Astrocyte (in vitro differentiated cells and primary cell): ENCODE measurements at regions not wholly inside any gene's neighbourhood (a gene's known extent, or its start where the extent isn't known, plus 50 kb on each side); places are given as distances from the start of the nearest gene placed in this dataset.

Source experiments
- DNase-seq: peaks from one replicate; pipeline ENCODE4 v3.0.0-alpha.2; 2010; ENCODE audit warnings: low read depth
- FAIRE-seq: peaks from 2 replicates; lab custom pipeline; 2011; peaks lifted over from hg19 to GRCh38; lab: Jason Lieb, UNC
- H2AFZ ChIP-seq: 2 replicates; pipeline ENCODE4 v1.6.0; 2012; ENCODE audit warnings: low read depth, low read length, inconsistent platforms
- H3K27ac ChIP-seq: 2 replicates; pipeline ENCODE4 v1.5.1; 2011; ENCODE audit warnings: low read depth, low read length, inconsistent platforms
- H3K27me3 ChIP-seq: 2 replicates; pipeline ENCODE4 v1.6.0; 2011; ENCODE audit warnings: low read length, inconsistent platforms; ENCODE audit not compliant: insufficient read depth
- H3K36me3 ChIP-seq: 2 replicates; pipeline ENCODE4 v1.5.1; 2011; ENCODE audit warnings: low read length, inconsistent platforms; ENCODE audit not compliant: insufficient read depth
- H3K4me1 ChIP-seq: 2 replicates; pipeline ENCODE4 v1.5.1; 2011; ENCODE audit warnings: low read length, inconsistent platforms; ENCODE audit not compliant: insufficient read depth
- H3K4me2 ChIP-seq: 2 replicates; pipeline ENCODE4 v1.6.0; 2012; ENCODE audit warnings: low read length, inconsistent platforms
- H3K4me3 ChIP-seq: 2 replicates; pipeline ENCODE4 v1.5.1; 2011; ENCODE audit warnings: low read depth, mild to moderate bottlenecking, low read length, inconsistent platforms; ENCODE audit not compliant: insufficient read depth
- H3K79me2 ChIP-seq: 2 replicates; pipeline ENCODE4 v1.6.0; 2012; ENCODE audit warnings: mild to moderate bottlenecking, low read length, inconsistent platforms; ENCODE audit not compliant: insufficient read depth
- H3K9ac ChIP-seq: 2 replicates; pipeline ENCODE4 v1.6.0; 2012; ENCODE audit warnings: mild to moderate bottlenecking, low read length, inconsistent platforms
- H3K9me3 ChIP-seq: 2 replicates; pipeline ENCODE4 v1.5.1; 2012; ENCODE audit warnings: low read depth, mild to moderate bottlenecking, low read length, inconsistent platforms; ENCODE audit not compliant: insufficient read depth
- H4K20me1 ChIP-seq: 2 replicates; pipeline ENCODE4 v1.6.0; 2012; ENCODE audit warnings: low read length, inconsistent platforms; ENCODE audit not compliant: insufficient read depth
- H3K27ac Mint-ChIP-seq: one replicate; pipeline ENCODE4 v1.8.0; 2021; ENCODE audit warnings: mild to moderate bottlenecking, mixed read lengths; ENCODE audit not compliant: unreplicated experiment
- H3K27me3 Mint-ChIP-seq: one replicate; pipeline ENCODE4 v1.8.0; 2021; ENCODE audit warnings: low read depth, mixed read lengths; ENCODE audit not compliant: unreplicated experiment
- H3K36me3 Mint-ChIP-seq: one replicate; pipeline ENCODE4 v1.8.0; 2021; ENCODE audit warnings: low read depth, mixed read lengths; ENCODE audit not compliant: unreplicated experiment
- H3K4me1 Mint-ChIP-seq: one replicate; pipeline ENCODE4 v1.8.0; 2021; ENCODE audit warnings: low read depth, mixed read lengths; ENCODE audit not compliant: unreplicated experiment
- H3K4me3 Mint-ChIP-seq: one replicate; pipeline ENCODE4 v1.8.0; 2021; ENCODE audit warnings: mild to moderate bottlenecking, moderate library complexity, mixed read lengths; ENCODE audit not compliant: unreplicated experiment
- H3K9me3 Mint-ChIP-seq: one replicate; pipeline ENCODE4 v1.8.0; 2021; ENCODE audit warnings: mild to moderate bottlenecking, mixed read lengths; ENCODE audit not compliant: unreplicated experiment
- CTCF ChIP-seq: IDR thresholded peaks from 2 replicates; pipeline ENCODE4 v1.5.1; 2011; ENCODE audit warnings: low read depth, mild to moderate bottlenecking, inconsistent platforms, low read length, moderate library complexity; ENCODE audit not compliant: insufficient read depth
- EZH2 ChIP-seq: IDR thresholded peaks from 2 replicates; pipeline ENCODE4 v1.6.1; 2012; ENCODE audit warnings: mild to moderate bottlenecking, low read length, inconsistent platforms; ENCODE audit not compliant: insufficient read depth

GRCh38 chr2:58649756-58650155, 408.6 kb upstream of the FANCL start:
- no peaks in the 10 kb centered on the region for H3K27me3 ChIP-seq
- Mint-ChIP-seq H3K27me3 (no peaks in the 10 kb centered on the region), H3K4me1 (peaks cover 3% of the 10 kb centered on the region), H3K9me3 (no peaks in the 10 kb centered on the region), H3K4me3 (no peak overlapping the region), H3K27ac (no peak overlapping the region), H3K36me3 (no peaks in the 10 kb centered on the region)
- no peak overlapping the region for H3K4me3 ChIP-seq
- H3K9me3 ChIP-seq = no peaks in the 10 kb centered on the region
- TF ChIP-seq CTCF (no peak), EZH2 (no peak)
- H3K27ac ChIP-seq = no peak overlapping the region
- H3K4me1 ChIP-seq = no peaks in the 10 kb centered on the region
- H3K79me2 ChIP-seq = no peaks in the 10 kb centered on the region
- FAIRE-seq (no peak), DNase-seq (peak; percentile 13)
- H3K36me3 ChIP-seq = no peaks in the 10 kb centered on the region
- no peaks in the 10 kb centered on the region for H4K20me1 ChIP-seq
- no peak overlapping the region for H3K9ac ChIP-seq
- H2AFZ ChIP-seq = no peak overlapping the region
- no peak overlapping the region for H3K4me2 ChIP-seq

DNA sequence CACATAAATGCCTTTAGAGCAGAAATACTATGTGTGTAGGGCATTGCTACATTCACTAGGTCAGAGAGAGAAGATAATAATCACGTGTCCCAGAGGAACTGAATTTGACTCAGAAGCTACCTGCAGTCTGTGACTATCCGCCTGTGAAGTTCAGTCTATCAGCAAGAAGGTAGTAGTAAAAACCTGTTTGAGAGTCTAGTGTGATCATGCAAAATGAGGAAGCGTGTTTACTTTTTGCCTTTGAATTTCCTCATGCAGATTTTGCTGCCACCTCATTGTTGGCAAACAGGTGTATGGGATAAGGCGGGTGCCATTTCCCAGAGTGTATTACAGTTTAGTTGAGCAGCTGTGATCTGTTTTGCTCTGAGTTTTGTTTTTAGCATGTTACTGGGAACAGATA, 403.9 kb upstream of the FANCL start:
- Histone ChIP-seq H3K4me1 (no peaks in the 10 kb centered on the region), H4K20me1 (no peaks in the 10 kb centered on the region), H3K9me3 (no peaks in the 10 kb centered on the region), H3K4me3 (no peak overlapping the region), H2AFZ (no peak overlapping the region), H3K36me3 (no peaks in the 10 kb centered on the region), H3K79me2 (no peaks in the 10 kb centered on the region), H3K27me3 (no peaks in the 10 kb centered on the region), H3K4me2 (no peak overlapping the region), H3K27ac (no peak overlapping the region), H3K9ac (no peak overlapping the region)
- no peak for TF ChIP-seq CTCF
- no peak for TF ChIP-seq EZH2
- Mint-ChIP-seq H3K4me1 (peaks cover 9% of the 10 kb centered on the region), H3K36me3 (no peaks in the 10 kb centered on the region), H3K4me3 (no peak overlapping the region), H3K27me3 (no peaks in the 10 kb centered on the region), H3K9me3 (no peaks in the 10 kb centered on the region), H3K27ac (no peak overlapping the region)
- DNase-seq (no peak), FAIRE-seq (no peak)

DNA sequence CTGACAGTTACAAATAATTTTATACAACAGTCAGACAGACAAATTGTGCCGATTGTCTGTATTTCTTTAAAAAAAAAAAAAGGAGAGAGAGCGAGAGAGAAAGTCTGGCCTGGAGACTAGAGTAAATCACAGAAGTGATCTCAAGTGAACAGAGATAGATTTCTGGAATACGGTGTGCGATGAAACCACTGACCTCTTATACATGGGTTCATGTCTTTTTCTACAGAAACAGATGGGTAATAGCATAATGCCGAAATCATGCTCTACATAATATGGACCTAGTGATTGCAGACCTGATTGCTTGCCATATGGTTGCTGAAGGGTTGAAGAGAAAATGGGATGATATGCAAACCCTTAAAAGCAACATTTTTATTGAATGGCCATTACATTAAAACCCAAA, 403.3 kb upstream of the FANCL start:
- Mint-ChIP-seq H3K36me3 (no peaks in the 10 kb centered on the region), H3K27ac (no peak overlapping the region), H3K27me3 (no peaks in the 10 kb centered on the region), H3K4me1 (peaks cover 5% of the 10 kb centered on the region), H3K4me3 (no peak overlapping the region), H3K9me3 (no peaks in the 10 kb centered on the region)
- DNase-seq (no peak), FAIRE-seq (no peak)
- H3K27me3 ChIP-seq = no peaks in the 10 kb centered on the region
- no peak overlapping the region for H3K9ac ChIP-seq
- H4K20me1 ChIP-seq = no peaks in the 10 kb centered on the region
- H3K4me2 ChIP-seq = no peak overlapping the region
- H3K4me1 ChIP-seq = no peaks in the 10 kb centered on the region
- no peak overlapping the region for H3K4me3 ChIP-seq
- no peak overlapping the region for H3K27ac ChIP-seq
- no peaks in the 10 kb centered on the region for H3K36me3 ChIP-seq
- H2AFZ ChIP-seq = no peak overlapping the region
- no peaks in the 10 kb centered on the region for H3K9me3 ChIP-seq
- TF ChIP-seq CTCF = no peak
- no peak for TF ChIP-seq EZH2
- H3K79me2 ChIP-seq = no peaks in the 10 kb centered on the region
